Choroid plexus epithelial cell (primary cell): ENCODE measurements at regions not wholly inside any gene's neighbourhood (a gene's known extent, or its start where the extent isn't known, plus 50 kb on each side); places are given as distances from the start of the nearest gene placed in this dataset.

ENCODE experiments used
- DNase-seq: peaks from one replicate; pipeline ENCODE4 v3.0.0-alpha.2; 2010; ENCODE audit warnings: low read depth
- H3K4me3 ChIP-seq: 2 replicates; pipeline ENCODE4 v1.5.1; 2011; ENCODE audit warnings: low read depth, mild to moderate bottlenecking, control low read depth, low read length, moderate library complexity
- TF ChIP-seq, protein P1 (sequence below): conservative IDR thresholded peaks from 2 replicates; pipeline ENCODE4 v1.5.1; 2011; ENCODE audit warnings: low read depth, mild to moderate bottlenecking, control low read depth, inconsistent platforms, low read length, moderate library complexity

DNA sequence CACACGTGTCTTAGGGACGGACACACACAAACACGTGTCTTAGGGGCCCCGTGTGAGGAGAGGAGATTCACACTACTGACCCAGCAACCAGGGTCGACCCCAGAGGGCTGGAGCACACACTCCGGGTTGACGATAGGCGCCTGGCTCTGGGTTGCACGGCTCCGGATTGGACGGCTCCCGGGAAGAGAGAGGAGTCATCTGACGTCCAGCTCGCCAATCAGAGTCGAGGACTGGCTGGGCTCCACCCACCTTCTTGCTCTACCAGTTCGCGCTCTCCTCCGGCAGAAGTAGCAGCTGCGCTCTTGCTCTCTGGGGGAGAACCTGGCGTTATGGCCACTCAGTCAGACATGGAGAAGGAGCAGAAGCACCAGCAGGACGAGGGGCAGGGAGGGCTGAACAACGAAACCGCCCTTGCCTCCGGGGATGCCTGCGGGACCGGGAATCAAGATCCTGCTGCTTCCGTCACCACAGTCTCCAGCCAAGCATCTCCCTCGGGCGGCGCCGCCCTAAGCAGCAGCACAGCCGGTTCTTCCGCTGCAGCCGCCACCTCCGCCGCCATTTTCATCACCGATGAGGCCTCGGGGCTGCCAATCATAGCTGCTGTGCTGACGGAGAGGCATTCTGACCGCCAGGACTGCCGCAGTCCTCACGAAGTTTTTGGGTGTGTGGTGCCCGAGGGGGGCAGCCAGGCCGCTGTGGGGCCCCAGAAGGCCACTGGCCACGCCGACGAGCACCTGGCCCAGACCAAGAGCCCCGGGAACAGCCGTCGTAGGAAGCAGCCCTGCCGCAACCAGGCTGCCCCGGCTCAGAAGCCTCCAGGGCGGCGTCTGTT is 74.3 kb downstream of the NUDT10 start:
- DNase-seq: no peak
- no peak overlapping the region for H3K4me3 ChIP-seq
- TF ChIP-seq, protein P1, sequence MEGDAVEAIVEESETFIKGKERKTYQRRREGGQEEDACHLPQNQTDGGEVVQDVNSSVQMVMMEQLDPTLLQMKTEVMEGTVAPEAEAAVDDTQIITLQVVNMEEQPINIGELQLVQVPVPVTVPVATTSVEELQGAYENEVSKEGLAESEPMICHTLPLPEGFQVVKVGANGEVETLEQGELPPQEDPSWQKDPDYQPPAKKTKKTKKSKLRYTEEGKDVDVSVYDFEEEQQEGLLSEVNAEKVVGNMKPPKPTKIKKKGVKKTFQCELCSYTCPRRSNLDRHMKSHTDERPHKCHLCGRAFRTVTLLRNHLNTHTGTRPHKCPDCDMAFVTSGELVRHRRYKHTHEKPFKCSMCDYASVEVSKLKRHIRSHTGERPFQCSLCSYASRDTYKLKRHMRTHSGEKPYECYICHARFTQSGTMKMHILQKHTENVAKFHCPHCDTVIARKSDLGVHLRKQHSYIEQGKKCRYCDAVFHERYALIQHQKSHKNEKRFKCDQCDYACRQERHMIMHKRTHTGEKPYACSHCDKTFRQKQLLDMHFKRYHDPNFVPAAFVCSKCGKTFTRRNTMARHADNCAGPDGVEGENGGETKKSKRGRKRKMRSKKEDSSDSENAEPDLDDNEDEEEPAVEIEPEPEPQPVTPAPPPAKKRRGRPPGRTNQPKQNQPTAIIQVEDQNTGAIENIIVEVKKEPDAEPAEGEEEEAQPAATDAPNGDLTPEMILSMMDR: no peak

DNA sequence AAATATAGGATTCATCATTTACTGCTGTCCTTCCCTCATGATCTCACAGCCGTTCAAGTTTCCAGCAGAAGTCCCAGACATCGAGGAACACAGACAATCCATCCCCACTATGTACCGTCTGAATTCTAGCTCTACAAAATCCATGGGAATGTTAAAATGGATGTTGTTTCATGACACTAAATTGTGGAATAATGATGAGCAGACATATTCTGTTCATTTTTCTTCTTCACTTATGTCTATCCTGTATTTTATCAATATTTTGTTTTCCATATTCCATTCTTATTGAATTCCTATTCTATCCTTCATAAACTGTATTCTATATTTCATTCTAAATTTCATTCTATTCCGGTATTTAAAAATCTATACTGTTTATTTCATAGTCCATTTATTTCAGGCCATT is 71.8 kb downstream of the NUDT10 start:
- H3K4me3 ChIP-seq: no peak overlapping the region
- DNase-seq: no peak
- TF ChIP-seq, protein P1: no peak

DNA sequence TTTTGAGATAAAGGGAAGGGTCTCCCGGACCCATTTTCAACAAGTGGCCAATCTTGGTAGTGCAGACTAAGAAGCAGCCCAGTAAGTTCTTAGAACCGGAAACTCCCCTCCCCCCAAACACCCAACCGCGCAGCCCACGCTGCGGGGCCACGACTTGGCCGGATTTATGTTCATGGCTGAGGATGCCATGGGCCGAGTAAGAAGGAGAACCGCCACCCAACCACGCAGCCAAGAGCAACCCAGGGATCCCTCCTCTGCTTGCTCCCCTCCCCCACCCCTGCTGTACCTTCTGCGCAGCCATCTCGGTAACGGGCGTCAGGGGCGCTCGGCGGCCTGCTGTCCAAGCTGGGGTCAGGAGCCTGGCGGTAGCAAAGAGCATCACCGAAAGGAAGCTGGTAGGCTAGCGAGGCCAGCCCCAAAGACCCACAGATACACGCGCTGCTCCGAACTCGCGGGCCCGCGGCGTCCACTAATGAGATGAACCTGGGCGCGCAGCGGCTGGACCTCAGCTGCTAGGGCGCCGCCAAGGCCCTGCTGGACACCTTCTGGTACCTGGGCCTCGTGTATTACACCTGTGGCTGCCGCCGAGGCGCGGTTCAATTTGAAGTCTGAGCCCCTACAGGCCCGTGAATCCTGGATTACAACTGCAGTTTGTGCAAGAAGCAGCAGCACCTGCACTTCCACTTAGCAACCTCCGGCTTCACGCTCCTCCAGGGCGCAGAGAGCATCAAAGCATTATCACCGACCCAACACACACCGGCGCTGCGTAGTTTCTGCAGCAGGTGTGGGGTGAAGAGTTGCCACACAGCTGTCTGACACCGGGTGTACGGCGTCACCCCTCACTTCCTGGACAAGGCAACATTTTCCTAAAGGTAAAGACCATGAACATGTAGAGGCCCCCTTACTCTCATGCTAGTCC is 63.4 kb downstream of the NUDT10 start:
- DNase-seq: peak; percentile 4
- H3K4me3 ChIP-seq: peak overlapping the region; percentile 33

DNA sequence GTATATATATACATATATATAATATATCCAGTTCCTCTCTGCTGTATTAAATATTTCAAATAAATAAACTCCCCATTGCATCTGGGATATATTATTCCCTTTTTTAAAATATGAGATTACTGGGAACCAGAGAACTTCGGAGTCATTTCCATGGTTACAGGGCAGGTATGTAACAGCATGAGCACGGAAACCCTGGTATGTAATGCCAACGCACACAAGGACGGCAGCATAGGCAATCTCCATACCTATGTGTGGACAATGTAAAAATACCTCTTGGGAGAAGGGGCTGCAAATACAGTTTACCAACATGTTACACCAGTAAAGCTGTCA is 62.8 kb downstream of the NUDT10 start:
- TF ChIP-seq, protein P1: no peak
- DNase-seq: no peak
- H3K4me3 ChIP-seq: no peak overlapping the region

More for the DNA sequence above, 63.4 kb downstream of the NUDT10 start:
- TF ChIP-seq, protein P1: peak; percentile 6
